ENCODE measurements at regions not wholly inside any gene's neighbourhood (a gene's known extent, or its start where the extent isn't known, plus 50 kb on each side); places are given as distances from the start of the nearest gene placed in this dataset.

GRCh38 chr6:51090343-51090742, 271.7 kb downstream of the TFAP2B start:
- intact Hi-C loops (cut with micrococcal nuclease; ENCODE audit: unreplicated experiment) (no loop called here), in situ Hi-C loops (cut with HindIII; ENCODE audit: extremely low pct_ligation_motif_present, low pct_unique_long_range_greater_than_20kb) (no loop called here)
- ATAC-seq (no peak), FAIRE-seq (no peak), DNase-seq (ENCODE audit: low spot score) (no peak)
- Histone ChIP-seq H2AFZ (ENCODE audit: low read length) (no peak overlapping the region), H3K9me3 (ENCODE audit: low read length) (peaks cover 47% of the 10 kb centered on the region), H3K79me2 (ENCODE audit: insufficient read depth, low read length) (no peaks in the 10 kb centered on the region), H3K36me3 (replicated peaks in 1 of 2; ENCODE audit: control insufficient read depth in 1 of 2, insufficient read depth in 2 of 2, low read length in 2 of 2) (no peaks in the 10 kb centered on the region), H3K4me2 (ENCODE audit: low read depth, low read length) (no peak overlapping the region), H3K27ac (ENCODE audit: extremely low read length, insufficient read depth, low read length) (no peak overlapping the region), H3K4me3 (replicated peaks in 1 of 3; ENCODE audit: insufficient read depth in 1 of 3, low read depth in 2 of 3, low read length in 3 of 3) (no peak overlapping the region), H3K27me3 (ENCODE audit: control insufficient read depth in 1 of 2, insufficient read depth in 2 of 2, low read length in 2 of 2) (no peaks in the 10 kb centered on the region), H4K20me1 (ENCODE audit: insufficient read depth, low read length) (no peaks in the 10 kb centered on the region), H3K9ac (ENCODE audit: insufficient read depth, low read depth, low read length) (no peak overlapping the region), H3K4me1 (ENCODE audit: insufficient read depth, low read length) (no peaks in the 10 kb centered on the region)
- BruUV-seq (replicated peaks) = no TSS peak
- CTCF ChIA-PET (ENCODE audit: low intra/inter-chr PET ratio, low total read pairs) = no interaction called here
- POLR2A ChIA-PET = no interaction called here
- TF ChIP-seq ZNF292 (CRISPR knock-in tag; IDR thresholded peaks at IDR 0.05; ENCODE audit: borderline replicate concordance, low read depth) (no peak), ZIK1 (CRISPR knock-in tag; IDR thresholded peaks at IDR 0.05; ENCODE audit: borderline replicate concordance, low read depth) (no peak), MAFK (conservative IDR thresholded peaks at IDR 0.05 in 1 of 2, IDR thresholded peaks at IDR 0.05 in 1 of 2; ENCODE audit: low read length in 2 of 2) (no peak), PAWR (CRISPR knock-in tag; IDR thresholded peaks at IDR 0.05; ENCODE audit: borderline replicate concordance) (no peak), KAT7 (CRISPR knock-in tag; IDR thresholded peaks at IDR 0.05; ENCODE audit: borderline replicate concordance) (no peak), SMARCC2 (IDR thresholded peaks at IDR 0.05) (no peak), ZBED4 (CRISPR knock-in tag; IDR thresholded peaks at IDR 0.05; ENCODE audit: borderline replicate concordance) (no peak), E2F1 (CRISPR knock-in tag; IDR thresholded peaks at IDR 0.05) (no peak), ZKSCAN1 (IDR thresholded peaks at IDR 0.05; ENCODE audit: low read length) (no peak), HNF4G (IDR thresholded peaks at IDR 0.05; ENCODE audit: borderline replicate concordance, low read depth, low read length) (no peak), HNF4G (CRISPR knock-in tag; IDR thresholded peaks at IDR 0.05; ENCODE audit: borderline replicate concordance, low read depth) (no peak), RBFOX2 (IDR thresholded peaks at IDR 0.05; ENCODE audit: low read depth, low read length) (no peak), ZBTB21 (CRISPR knock-in tag; IDR thresholded peaks at IDR 0.05) (no peak), ZFP82 (CRISPR knock-in tag; IDR thresholded peaks at IDR 0.05; ENCODE audit: borderline replicate concordance) (no peak)
